ENCODE measurements at regions not wholly inside any gene's neighbourhood (a gene's known extent, or its start where the extent isn't known, plus 50 kb on each side); places are given as distances from the start of the nearest gene placed in this dataset.

GRCh38 chr17:11049539-11049938, 191.5 kb upstream of the SHISA6 start (continued):
- TF ChIP-seq RFX5 (IDR thresholded peaks at IDR 0.05; ENCODE audit: low read depth, low read length): no peak

- Histone ChIP-seq H3K27ac (ENCODE audit: control insufficient read depth, insufficient read depth) (no peak overlapping the region), H3K36me3 (ENCODE audit: control insufficient read depth in 2 of 2, insufficient read depth in 2 of 2, low read length in 1 of 2) (no peaks in the 10 kb centered on the region), H3K4me2 (ENCODE audit: control insufficient read depth, insufficient read depth) (no peak overlapping the region), H3K79me2 (ENCODE audit: control insufficient read depth, insufficient read depth, low read length) (no peaks in the 10 kb centered on the region), H3K4me1 (ENCODE audit: control insufficient read depth, insufficient read depth, low read length) (no peaks in the 10 kb centered on the region), H3K9me3 (replicated peaks; ENCODE audit: control insufficient read depth, insufficient read depth, low read length) (no peaks in the 10 kb centered on the region), H4K20me1 (ENCODE audit: control insufficient read depth, insufficient read depth) (no peaks in the 10 kb centered on the region), H3K27me3 (replicated peaks in 1 of 2; ENCODE audit: control insufficient read depth in 2 of 2, insufficient read depth in 2 of 2, low read length in 1 of 2) (no peaks in the 10 kb centered on the region), H2AFZ (ENCODE audit: control insufficient read depth, low read depth, low read length) (no peak overlapping the region), H3K4me3 (no peak overlapping the region), H3K9ac (ENCODE audit: control insufficient read depth, insufficient read depth, low read length) (no peak overlapping the region)
- BruUV-seq (replicated peaks): no TSS peak
- 34% methylated on average over 2 of the region's 2 CpGs for WGBS (ENCODE audit: insufficient coverage, insufficient replicate concordance, low lambda C conversion rate, missing lambda C conversion rate)
- ChIA-PET CTCF (no interaction called here), SMC1A (ENCODE audit: uncharacterized antibody, unreplicated experiment) (no interaction called here), POLR2A (no interaction called here), RAD21 (ENCODE audit: unreplicated experiment) (no interaction called here)
- FAIRE-seq: no peak
- in situ Hi-C loops (cut with MboI) (loop anchor here (10.0 kb wide), 1 partner anchor 58 kb away; no protein-coding TSS in a partner anchor), intact Hi-C loops (cut with micrococcal nuclease; ENCODE audit: unreplicated experiment) (no loop called here)
- no peak for DNase-seq (ENCODE audit: low read depth, low spot score)
- no peak for ATAC-seq
- TF ChIP-seq KAT2A (conservative IDR thresholded peaks at IDR 0.05; ENCODE audit: control insufficient read depth, low read depth, low read length) (no peak), PML (IDR thresholded peaks at IDR 0.05; ENCODE audit: low read length) (no peak), USF1 (IDR thresholded peaks at IDR 0.05; ENCODE audit: borderline replicate concordance, extremely low read length, insufficient read depth, low read depth, low read length) (no peak), ATF7 (IDR thresholded peaks at IDR 0.05; ENCODE audit: low read depth) (no peak), SIX5 (IDR thresholded peaks at IDR 0.05; ENCODE audit: low read depth, low read length, severe bottlenecking) (no peak), MYC (IDR thresholded peaks at IDR 0.05; ENCODE audit: insufficient read depth, insufficient read length, insufficient replicate concordance, low read length, severe bottlenecking) (no peak), BACH1 (IDR thresholded peaks at IDR 0.05; ENCODE audit: borderline replicate concordance) (no peak), ZSCAN29 (IDR thresholded peaks at IDR 0.05) (no peak), STAT3 (IDR thresholded peaks at IDR 0.05; ENCODE audit: low read depth, low read length) (no peak), KLF5 (IDR thresholded peaks at IDR 0.05; ENCODE audit: partially characterized antibody) (no peak), MAX (IDR thresholded peaks at IDR 0.05; ENCODE audit: low read depth, low read length) (no peak), ZNF687 (IDR thresholded peaks at IDR 0.05) (no peak), RELA (IDR thresholded peaks at IDR 0.05; ENCODE audit: borderline replicate concordance, partially characterized antibody) (no peak), IRF5 (IDR thresholded peaks at IDR 0.05; ENCODE audit: borderline replicate concordance) (no peak), IKZF2 (IDR thresholded peaks at IDR 0.05) (no peak), SREBF1 (IDR thresholded peaks at IDR 0.05; ENCODE audit: low read length) (no peak), RBBP5 (conservative IDR thresholded peaks at IDR 0.05) (no peak)
Measured at GRCh38 chr17:11047228-11047627, 193.8 kb upstream of the SHISA6 start.
